ENCODE measurements at regions not wholly inside any gene's neighbourhood (a gene's known extent, or its start where the extent isn't known, plus 50 kb on each side); places are given as distances from the start of the nearest gene placed in this dataset.
"Not testable (repeated sequence)": the region's sequence is repeated elsewhere in the genome, so short reads cannot be mapped to it uniquely, and the experiment has no call there.

DNA sequence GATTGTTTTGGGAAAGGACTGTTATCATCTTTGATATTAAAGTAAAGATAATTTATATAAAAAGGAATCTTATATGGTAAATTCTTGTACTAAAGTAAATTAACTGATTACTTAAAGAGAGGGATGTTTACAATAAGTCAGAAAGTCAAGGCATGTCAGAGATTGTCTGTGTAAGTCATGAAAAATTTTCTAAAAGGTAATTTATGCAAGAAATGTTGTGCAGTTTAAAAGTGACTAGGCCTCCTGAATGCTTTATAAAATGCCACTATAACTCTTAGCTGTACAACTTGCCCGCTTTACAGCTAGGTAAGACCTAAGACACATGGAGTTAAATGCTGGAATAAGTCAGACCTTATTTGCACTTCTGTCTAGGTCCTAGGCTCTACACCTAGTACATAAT lies 692.9 kb downstream of the GBE1 start:
- FAIRE-seq (no peak), DNase-seq (ENCODE audit: insufficient read length, low spot score) (no peak)

GRCh38 chr3:81063896-81064295 lies 697.5 kb downstream of the GBE1 start:
- no peak for FAIRE-seq
- no peak for DNase-seq (ENCODE audit: insufficient read length, low spot score)

DNA sequence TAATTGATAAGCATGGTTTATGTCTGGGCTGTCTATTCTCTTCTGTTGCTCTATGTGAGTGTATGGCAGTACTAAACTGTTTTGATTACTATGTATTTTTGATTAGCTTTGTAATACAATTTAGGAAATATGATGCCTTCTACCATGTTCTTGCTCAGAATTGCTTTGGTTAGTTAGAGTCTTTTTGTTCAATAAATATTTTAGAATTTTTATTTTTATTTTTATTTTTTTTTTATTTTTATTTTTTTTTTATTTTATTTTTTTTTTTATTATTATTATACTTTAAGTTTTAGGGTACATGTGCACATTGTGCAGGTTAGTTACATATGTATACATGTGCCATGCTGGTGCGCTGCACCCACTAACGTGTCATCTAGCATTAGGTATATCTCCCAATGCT lies 710.3 kb downstream of the GBE1 start:
- not testable (repeated sequence) for DNase-seq (ENCODE audit: insufficient read length, low spot score); FAIRE-seq

GRCh38 chr3:81048058-81048665 lies 713.3 kb downstream of the GBE1 start:
- DNase-seq (ENCODE audit: insufficient read length, low spot score) (no peak), FAIRE-seq (no peak)

GRCh38 chr3:81045976-81046375 lies 715.5 kb downstream of the GBE1 start:
- DNase-seq (ENCODE audit: insufficient read length, low spot score) (peak; percentile 2), FAIRE-seq (no peak)

DNA sequence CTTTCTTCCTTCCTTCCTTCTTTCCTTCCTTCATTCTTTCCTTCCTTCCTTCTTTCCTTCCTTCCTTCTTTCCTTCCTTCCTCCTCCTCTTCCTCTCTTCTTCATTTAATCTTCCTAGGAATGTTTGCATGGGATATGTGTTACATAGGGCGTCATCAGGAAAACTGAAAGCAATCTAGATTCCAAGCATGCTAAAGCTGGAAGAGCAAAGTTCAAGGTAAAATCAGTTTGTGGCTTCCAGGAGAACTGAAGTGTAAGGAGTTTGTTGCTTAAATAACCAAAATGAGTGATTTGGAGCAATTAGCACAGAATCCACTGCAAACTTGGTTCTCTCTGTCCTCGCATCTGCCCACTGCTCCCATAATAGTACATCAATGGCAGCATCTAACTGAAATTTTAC lies 716.2 kb downstream of the GBE1 start:
- FAIRE-seq (no peak), DNase-seq (ENCODE audit: insufficient read length, low spot score) (no peak)

DNA sequence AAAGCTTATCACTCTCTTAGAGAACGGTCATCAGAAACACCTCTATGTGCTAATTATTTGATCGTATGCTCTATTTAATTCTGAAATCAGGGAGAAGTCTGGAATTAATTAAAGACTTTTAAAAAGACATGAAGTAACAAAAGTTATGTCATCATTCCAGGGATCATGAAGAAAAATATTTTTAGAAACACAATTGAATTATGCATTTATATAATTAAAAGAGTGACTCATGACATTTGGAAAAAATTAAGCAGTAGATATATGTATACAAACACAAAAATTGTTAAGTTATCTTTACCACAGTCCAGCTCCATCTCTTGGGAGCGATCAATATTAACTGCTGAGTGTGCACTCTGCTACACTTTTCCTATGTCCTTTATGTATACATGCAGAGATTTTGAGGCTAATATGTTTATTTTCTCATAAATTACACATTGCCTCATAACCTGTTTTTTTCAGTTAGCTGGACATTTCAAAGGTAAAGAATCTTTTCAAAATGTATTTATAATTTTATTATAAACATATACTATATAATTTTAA lies 717.7 kb downstream of the GBE1 start:
- DNase-seq (ENCODE audit: insufficient read length, low spot score) = no peak

GRCh38 chr3:81043009-81043408 lies 718.4 kb downstream of the GBE1 start:
- no peak for FAIRE-seq

More for the DNA sequence above, 717.7 kb downstream of the GBE1 start:
- no peak for FAIRE-seq

GRCh38 chr3:81041331-81041730 lies 720.1 kb downstream of the GBE1 start:
- DNase-seq (ENCODE audit: insufficient read length, low spot score) (no peak), FAIRE-seq (no peak)

More at GRCh38 chr3:81043009-81043408, 718.4 kb downstream of the GBE1 start:
- DNase-seq (ENCODE audit: insufficient read length, low spot score) = no peak

- DNase-seq (ENCODE audit: insufficient read length, low spot score) (no peak), FAIRE-seq (no peak)
Measured at GRCh38 chr3:81040107-81040506, 721.3 kb downstream of the GBE1 start.

GRCh38 chr3:81033684-81034083 lies 727.8 kb downstream of the GBE1 start:
- no peak for FAIRE-seq
- no peak for DNase-seq (ENCODE audit: insufficient read length, low spot score)

DNA sequence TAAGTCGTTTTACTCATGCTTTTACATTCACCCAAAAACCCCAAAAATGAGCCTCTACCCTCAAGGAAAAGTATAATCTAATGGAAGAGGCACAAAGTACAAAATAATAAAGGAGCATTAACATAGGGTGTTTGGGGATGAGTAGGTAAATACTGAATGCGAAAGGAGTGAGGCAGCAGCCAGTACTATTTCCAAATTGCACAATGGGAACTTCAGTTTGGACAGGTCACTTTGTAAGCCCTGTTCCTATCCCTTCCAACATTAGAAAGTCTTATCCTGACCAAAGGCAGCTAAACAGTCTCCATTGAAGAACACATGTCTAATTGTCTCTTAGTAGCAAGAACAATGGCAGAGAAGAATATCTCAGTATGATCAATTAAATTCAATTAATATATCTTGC lies 728.3 kb downstream of the GBE1 start:
- no peak for FAIRE-seq
- no peak for DNase-seq (ENCODE audit: insufficient read length, low spot score)

DNA sequence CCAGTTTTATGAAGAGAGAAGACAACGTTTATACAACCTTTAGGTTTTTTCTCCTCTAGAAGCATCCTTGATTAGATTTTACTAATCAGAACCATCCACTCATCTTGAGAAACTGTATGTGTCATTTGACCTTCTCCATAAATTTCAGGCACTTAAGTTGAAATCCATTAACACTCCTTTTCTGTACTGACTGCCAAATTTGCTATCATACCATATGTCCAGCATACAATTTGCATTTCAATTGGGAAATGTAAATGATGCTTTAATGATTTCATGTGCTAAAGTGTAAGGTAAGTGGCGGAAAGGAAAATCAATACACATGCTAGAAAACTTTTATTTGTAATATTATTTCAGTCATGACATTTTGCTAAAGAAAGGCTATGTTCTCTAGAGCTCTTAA lies 731.6 kb downstream of the GBE1 start:
- DNase-seq (ENCODE audit: insufficient read length, low spot score) = no peak
- FAIRE-seq = no peak

DNA sequence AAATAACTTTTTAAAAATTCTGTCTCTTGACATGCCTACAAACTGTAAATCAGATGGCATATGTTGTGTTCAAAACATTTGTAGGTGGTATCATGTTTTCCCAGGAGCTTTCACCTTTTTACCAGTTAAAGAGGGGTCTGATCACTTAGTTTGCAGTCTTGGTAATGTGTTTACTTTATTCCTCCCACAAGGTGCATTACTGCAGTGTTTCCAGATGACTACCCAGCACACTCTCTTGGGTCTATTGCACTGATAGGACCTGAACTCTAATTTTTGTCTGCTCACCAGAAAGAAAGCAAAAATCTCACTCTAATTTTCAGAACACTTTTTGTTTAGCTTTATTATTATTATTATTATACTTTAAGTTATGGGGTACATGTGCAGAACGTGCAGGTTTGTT lies 734.1 kb downstream of the GBE1 start:
- no peak for DNase-seq (ENCODE audit: insufficient read length, low spot score)
- FAIRE-seq = no peak

- DNase-seq (ENCODE audit: insufficient read length, low spot score) (no peak), FAIRE-seq (no peak)
Measured at GRCh38 chr3:81024560-81024959, 736.9 kb downstream of the GBE1 start.

GRCh38 chr3:81022339-81022738 lies 739.1 kb downstream of the GBE1 start:
- FAIRE-seq = no peak
- DNase-seq (ENCODE audit: insufficient read length, low spot score) = no peak

DNA sequence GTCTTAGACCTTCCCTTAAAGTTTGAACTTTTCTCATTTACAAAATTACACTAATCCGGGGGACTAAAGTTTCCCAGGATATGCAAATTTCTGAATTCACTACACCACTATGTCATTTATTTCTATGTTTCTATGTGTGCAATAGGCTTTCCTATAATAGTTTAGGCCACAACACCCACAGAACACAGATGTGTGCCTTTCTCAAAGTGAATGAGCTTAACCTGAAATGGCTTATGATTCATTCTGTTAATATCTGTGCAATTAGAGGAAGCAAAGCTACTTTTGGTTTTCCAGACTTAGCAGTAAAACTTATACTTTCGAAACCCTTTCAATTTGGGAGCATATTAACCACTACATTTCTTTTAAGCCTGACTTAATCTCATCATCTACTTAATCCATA lies 748.1 kb downstream of the GBE1 start:
- FAIRE-seq = no peak
- DNase-seq (ENCODE audit: insufficient read length, low spot score) = no peak

DNA sequence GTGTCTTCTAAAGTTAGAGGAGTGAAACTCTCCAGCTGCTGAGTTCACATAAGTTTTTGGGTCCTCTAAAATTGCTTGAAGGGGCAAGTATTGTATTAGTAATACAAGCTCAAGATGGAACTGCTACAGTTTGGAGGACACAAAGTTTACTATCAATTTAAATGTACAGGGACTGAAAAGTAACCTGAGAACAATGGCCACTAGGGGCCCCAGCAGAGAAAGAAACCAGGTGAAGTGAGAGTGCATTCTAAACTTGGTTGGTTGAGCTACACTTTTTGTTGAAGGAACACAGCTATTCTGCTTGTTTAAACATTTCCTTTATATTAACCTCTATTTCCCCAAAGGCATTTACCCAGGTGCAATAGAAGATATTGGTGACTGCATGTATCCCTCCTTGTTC lies 755.5 kb downstream of the GBE1 start:
- no peak for FAIRE-seq

GRCh38 chr3:81003817-81004216 lies 757.6 kb downstream of the GBE1 start:
- no peak for DNase-seq (ENCODE audit: insufficient read length, low spot score)
- no peak for FAIRE-seq

More for the DNA sequence above, 755.5 kb downstream of the GBE1 start:
- no peak for DNase-seq (ENCODE audit: insufficient read length, low spot score)

GRCh38 chr3:81003008-81003645 lies 758.3 kb downstream of the GBE1 start:
- DNase-seq (ENCODE audit: insufficient read length, low spot score) (no peak), FAIRE-seq (no peak)

DNA sequence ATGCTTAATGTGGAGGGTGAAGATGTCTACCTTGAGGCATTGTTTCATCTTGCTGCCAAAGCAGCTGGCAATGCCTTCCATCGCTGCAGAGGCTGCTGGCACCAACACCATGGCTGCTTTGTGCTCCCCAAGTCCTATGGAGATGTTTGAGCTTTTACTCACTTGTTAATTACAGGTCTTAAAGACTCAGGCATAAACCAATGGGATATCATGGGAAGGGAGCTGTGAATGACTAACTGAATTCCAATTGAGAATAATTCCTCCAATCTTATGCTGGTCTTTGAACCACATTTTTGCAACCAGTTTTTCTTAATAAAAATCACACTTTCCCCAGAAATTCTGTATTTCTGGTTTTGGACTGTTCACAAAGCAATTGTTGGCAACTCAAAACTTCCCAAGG lies 762.0 kb downstream of the GBE1 start:
- FAIRE-seq (no peak), DNase-seq (ENCODE audit: insufficient read length, low spot score) (no peak)

DNA sequence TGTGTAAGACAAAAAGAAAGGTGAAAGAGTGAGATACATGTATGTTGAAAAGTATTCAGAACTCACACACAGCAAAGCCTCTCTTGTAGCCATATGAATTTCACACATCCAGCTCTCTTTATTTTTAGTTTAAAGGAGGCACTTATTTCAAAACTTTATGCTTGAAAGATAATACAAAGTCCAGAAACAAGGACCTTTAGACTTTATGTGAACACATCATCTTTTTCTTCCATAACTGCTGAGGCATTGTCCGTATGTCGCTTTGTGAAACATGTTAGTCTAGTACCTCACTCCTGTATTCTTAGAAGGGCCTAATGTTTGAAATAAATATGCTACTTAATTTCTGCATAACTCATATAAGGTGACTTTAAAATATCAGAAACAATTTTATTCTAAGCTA lies 763.4 kb downstream of the GBE1 start:
- DNase-seq (ENCODE audit: insufficient read length, low spot score) (no peak), FAIRE-seq (no peak)

Measured in HTR-8/SVneo (cell line).